IMR-90 (cell line): ENCODE measurements at regions not wholly inside any gene's neighbourhood (a gene's known extent, or its start where the extent isn't known, plus 50 kb on each side); places are given as distances from the start of the nearest gene placed in this dataset.

Experiments used
- ATAC-seq: fragments of 200-7000 bp; cut with Tn5 transposase; 2 replicates; pipeline ENCODE4 v1.9.1; 2020; ENCODE audit warnings: low read depth, mild to moderate bottlenecking, moderate library complexity
- BruUV-seq: library from RNA; stranded (reverse); fragments of 400-500 nt; replicated peaks from 2 replicates; lab custom pipeline; 2021; lab: Mats Ljungman, UMichigan
- CTCF ChIA-PET: fragments of 300-600 bp; formaldehyde crosslinking; extraction: SDS; loops from one replicate; lab custom pipeline; 2021; ENCODE audit warnings: antibody characterized with exemption; lab: Yijun Ruan, JAX
- POLR2A ChIA-PET: fragments of 300-600 bp; sonication (Branson Sonifier 250); formaldehyde crosslinking; loops from one replicate; lab custom pipeline; 2022; ENCODE audit warnings: antibody characterized with exemption; ENCODE audit not compliant: unreplicated experiment; lab: Charles Lee
- DNase-seq: peaks from one replicate; pipeline ENCODE4 v3.0.0; 2013
- H2AFZ ChIP-seq: replicated peaks from 2 replicates; pipeline ENCODE3; 2013; ENCODE audit warnings: low read length, mild to moderate bottlenecking; ENCODE audit not compliant: poor library complexity
- H2AK5ac ChIP-seq: 2 replicates; pipeline ENCODE4 v1.6.1; 2013; ENCODE audit warnings: low read depth, low read length, inconsistent platforms
- H2AK9ac ChIP-seq: replicated peaks from 2 replicates; pipeline ENCODE3; 2013; ENCODE audit warnings: mild to moderate bottlenecking, low read depth, low read length, moderate library complexity; ENCODE audit not compliant: poor library complexity
- H2BK120ac ChIP-seq: 2 replicates; pipeline ENCODE4 v1.6.1; 2013; ENCODE audit warnings: low read depth, low read length, inconsistent platforms
- H2BK15ac ChIP-seq: 3 replicates; pipeline ENCODE4 v1.6.1; 2013; ENCODE audit warnings: low read depth, low read length, inconsistent platforms
- H2BK20ac ChIP-seq: 2 replicates; pipeline ENCODE4 v1.6.1; 2013; ENCODE audit warnings: low read depth, mild to moderate bottlenecking, inconsistent platforms, low read length, moderate library complexity
- H2BK5ac ChIP-seq: 2 replicates; pipeline ENCODE4 v1.6.1; 2013; ENCODE audit warnings: mild to moderate bottlenecking, low read depth, low read length, inconsistent platforms; ENCODE audit not compliant: poor library complexity, severe bottlenecking
- H3K14ac ChIP-seq: replicated peaks from 2 replicates; pipeline ENCODE4 v1.6.1; 2013; ENCODE audit warnings: low read depth, low read length, inconsistent platforms
- H3K18ac ChIP-seq: 2 replicates; pipeline ENCODE4 v1.6.1; 2013; ENCODE audit warnings: low read depth, low read length, control low read depth
- H3K23ac ChIP-seq: 2 replicates; pipeline ENCODE4 v1.6.1; 2013; ENCODE audit warnings: low read depth, low read length, inconsistent platforms
- H3K27ac ChIP-seq: 2 replicates; pipeline ENCODE4 v1.5.1; 2013; ENCODE audit warnings: mild to moderate bottlenecking, control low read depth, low read length; ENCODE audit not compliant: insufficient read depth
- H3K27me3 ChIP-seq: 2 replicates; pipeline ENCODE4 v1.6.1; 2013; ENCODE audit warnings: low read length; ENCODE audit not compliant: control insufficient read depth, insufficient read depth
- H3K36me3 ChIP-seq: 2 replicates; pipeline ENCODE4 v1.6.1; 2013; ENCODE audit warnings: low read length, mixed read lengths; ENCODE audit not compliant: control insufficient read depth, insufficient read depth
- H3K4ac ChIP-seq: 2 replicates; pipeline ENCODE4 v1.6.1; 2013; ENCODE audit warnings: low read depth, low read length, inconsistent platforms
- H3K4me1 ChIP-seq: 2 replicates; pipeline ENCODE4 v1.6.1; 2013; ENCODE audit warnings: low read length, mixed read lengths; ENCODE audit not compliant: control insufficient read depth, insufficient read depth
- H3K4me2 ChIP-seq: 2 replicates; pipeline ENCODE4 v1.6.1; 2013; ENCODE audit warnings: low read depth, mild to moderate bottlenecking, control low read depth, low read length, moderate library complexity
- H3K4me3 ChIP-seq: 2 replicates; pipeline ENCODE4 v1.5.1; 2013; ENCODE audit warnings: low read depth, mild to moderate bottlenecking, control low read depth, low read length, moderate library complexity; ENCODE audit not compliant: insufficient read depth
- H3K56ac ChIP-seq: 2 replicates; pipeline ENCODE4 v1.6.1; 2013; ENCODE audit warnings: low read length, inconsistent platforms; ENCODE audit not compliant: insufficient read depth; ENCODE audit errors: extremely low read depth
- H3K79me1 ChIP-seq, 2 experiments: 2 replicates each; pipeline ENCODE4 v1.6.1; 2013; ENCODE audit warnings: low read length in 2 of 2, inconsistent platforms in 1 of 2, low read depth in 1 of 2
- H3K9ac ChIP-seq: 2 replicates; pipeline ENCODE4 v1.6.1; 2013; ENCODE audit warnings: low read depth, low read length, control low read depth
- H3K9me1 ChIP-seq: 2 replicates; pipeline ENCODE4 v1.6.1; 2013; ENCODE audit warnings: low read length, inconsistent platforms; ENCODE audit not compliant: insufficient read depth
- H3K9me3 ChIP-seq: 2 replicates; pipeline ENCODE4 v1.6.1; 2013; ENCODE audit warnings: low read length; ENCODE audit not compliant: control insufficient read depth, insufficient read depth
- H4K20me1 ChIP-seq: 2 replicates; pipeline ENCODE4 v1.6.1; 2013; ENCODE audit warnings: low read length, inconsistent platforms; ENCODE audit not compliant: insufficient read depth
- H4K5ac ChIP-seq: 2 replicates; pipeline ENCODE4 v1.6.1; 2013; ENCODE audit warnings: mild to moderate bottlenecking, low read depth, low read length, control low read depth
- H4K8ac ChIP-seq, 2 experiments: 2 replicates each; pipeline ENCODE4 v1.6.1; 2013; ENCODE audit warnings: low read depth in 2 of 2, low read length in 2 of 2, control low read depth in 1 of 2, inconsistent platforms in 1 of 2
- H4K91ac ChIP-seq: 2 replicates; pipeline ENCODE4 v1.6.1; 2013; ENCODE audit warnings: low read depth, low read length, inconsistent platforms; ENCODE audit not compliant: insufficient read depth
- BHLHE40 ChIP-seq: fragments of 150-350 bp; IDR thresholded peaks from 2 replicates; pipeline ENCODE4 v1.6.1; 2016; ENCODE audit warnings: mild to moderate bottlenecking, low read depth, low read length
- CEBPB ChIP-seq: IDR thresholded peaks from 2 replicates; pipeline ENCODE4 v1.6.1; 2012; ENCODE audit warnings: low read depth, low read length, improper control_type of control experiment
- CHD1 ChIP-seq: IDR thresholded peaks from 2 replicates; pipeline ENCODE4 v1.6.1; 2012; ENCODE audit warnings: low read depth, low read length, improper control_type of control experiment
- CTCF ChIP-seq: conservative IDR thresholded peaks from 2 replicates; pipeline ENCODE4 v1.5.1; 2012; ENCODE audit warnings: mild to moderate bottlenecking, low read depth, low read length, improper control_type of control experiment
- ELK1 ChIP-seq: fragments of 150-350 bp; IDR thresholded peaks from 2 replicates; pipeline ENCODE4 v1.6.1; 2016; ENCODE audit warnings: low read depth, mild to moderate bottlenecking, low read length, moderate library complexity, borderline replicate concordance
- FOS ChIP-seq: fragments of 150-350 bp; IDR thresholded peaks from 2 replicates; pipeline ENCODE4 v1.6.1; 2016; ENCODE audit warnings: low read depth, low read length
- MAFK ChIP-seq: IDR thresholded peaks from 2 replicates; pipeline ENCODE4 v1.6.1; 2012; ENCODE audit warnings: low read depth, low read length, improper control_type of control experiment
- MAZ ChIP-seq: IDR thresholded peaks from 2 replicates; pipeline ENCODE4 v1.6.1; 2012; ENCODE audit warnings: low read depth, mild to moderate bottlenecking, low read length, improper control_type of control experiment, moderate library complexity, borderline replicate concordance
- MXI1 ChIP-seq: IDR thresholded peaks from 2 replicates; pipeline ENCODE4 v1.6.1; 2012; ENCODE audit warnings: low read depth, mild to moderate bottlenecking, low read length, moderate library complexity, borderline replicate concordance
- SMC3 ChIP-seq: fragments of 150-350 bp; IDR thresholded peaks from 2 replicates; pipeline ENCODE4 v1.6.1; 2016; ENCODE audit warnings: low read depth, mild to moderate bottlenecking, antibody characterized with exemption, low read length, moderate library complexity
- WGBS, 2 experiments: methylation state at CpG; one replicate each; pipeline versions ENCODE4 v1.1.5 to v1.1.7; 2013; ENCODE audit warnings: missing lambda C conversion rate in 2 of 2; ENCODE audit not compliant: insufficient read length in 1 of 2; ENCODE audit errors: extremely low coverage in 2 of 2; 5-methylcytosine and 5-hydroxymethylcytosine counted together
- dilution Hi-C: fragments of 300-500 bp; cut with HindIII; formaldehyde crosslinking; loops from one replicate; pipeline ENCODE4 v1.14.3; 2018; ENCODE audit warnings: low sequenced_read_pairs; ENCODE audit not compliant: unreplicated experiment
- in situ Hi-C: fragments of 300-500 bp; cut with MboI; formaldehyde crosslinking; loops from 3 replicates; pipeline ENCODE4 v1.14.3; 2019; ENCODE audit warnings: low sequenced_read_pairs, inconsistent platforms, mixed read lengths
- intact Hi-C: fragments of 100-400 bp; cut with micrococcal nuclease; formaldehyde crosslinking; loops from 2 replicates; pipeline ENCODE4 v1.10.0; 2022

DNA sequence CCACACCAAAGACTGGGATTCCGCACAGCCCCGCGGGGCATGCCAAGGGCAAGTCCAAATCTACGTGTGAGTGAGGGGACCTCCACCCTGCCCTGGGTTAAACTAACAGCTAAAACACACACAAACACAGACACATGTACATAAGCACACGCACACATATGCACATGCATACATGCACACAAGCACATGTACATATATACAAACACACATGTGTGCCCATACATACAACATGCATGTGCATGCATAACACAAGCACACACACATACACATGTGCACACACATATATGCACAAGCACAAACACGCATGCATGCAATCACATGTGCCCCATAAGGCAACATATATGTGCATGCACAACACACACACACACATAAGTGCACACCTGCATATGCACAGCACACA lies 136.7 kb downstream of the SOX1 start:
- Histone ChIP-seq H3K36me3 (no peaks in the 10 kb centered on the region), H2AK9ac (no peak overlapping the region), H3K18ac (no peak overlapping the region), H3K9me1 (no peaks in the 10 kb centered on the region), H3K14ac (no peak overlapping the region), H3K9ac (no peak overlapping the region), H3K27me3 (no peaks in the 10 kb centered on the region), H3K79me1 (no peaks in the 10 kb centered on the region), H4K5ac (no peak overlapping the region), H3K4me2 (no peak overlapping the region), H3K56ac (no peak overlapping the region), H3K4me3 (no peak overlapping the region), H3K23ac (no peak overlapping the region), H3K9me3 (peaks cover 47% of the 10 kb centered on the region), H2BK20ac (no peak overlapping the region), H2BK5ac (no peak overlapping the region), H4K20me1 (no peaks in the 10 kb centered on the region), H4K91ac (no peak overlapping the region), H3K4me1 (no peaks in the 10 kb centered on the region), H2BK120ac (no peak overlapping the region), H3K4ac (no peak overlapping the region), H2BK15ac (no peak overlapping the region), H3K27ac (no peak overlapping the region), H2AK5ac (no peak overlapping the region), H4K8ac (no peak overlapping the region), H2AFZ (no peak overlapping the region)
- TF ChIP-seq MXI1 (no peak), MAZ (no peak), CEBPB (no peak), SMC3 (no peak), ELK1 (no peak), CTCF (no peak), FOS (no peak), CHD1 (no peak), BHLHE40 (no peak), MAFK (no peak)
- ATAC-seq = no peak
- in situ Hi-C loops = no loop called here
- intact Hi-C loops = no loop called here
- WGBS, 2 experiments = 100% methylated on average over 2 of the region's 6 CpGs; no CpG with 5 or more reads in 1 of the 2 experiments
- POLR2A ChIA-PET = no interaction called here
- no TSS peak for BruUV-seq
- dilution Hi-C loops = no loop called here
- CTCF ChIA-PET = no interaction called here
- DNase-seq = no peak
